IMR-90 (cell line): ENCODE measurements at regions not wholly inside any gene's neighbourhood (a gene's known extent, or its start where the extent isn't known, plus 50 kb on each side); places are given as distances from the start of the nearest gene placed in this dataset.

Experiments used
- ATAC-seq: fragments of 200-7000 bp; cut with Tn5 transposase; 2 replicates; pipeline ENCODE4 v1.9.1; 2020; ENCODE audit warnings: low read depth, mild to moderate bottlenecking, moderate library complexity
- BruUV-seq: library from RNA; stranded (reverse); fragments of 400-500 nt; replicated peaks from 2 replicates; lab custom pipeline; 2021; lab: Mats Ljungman, UMichigan
- CTCF ChIA-PET: fragments of 300-600 bp; formaldehyde crosslinking; extraction: SDS; loops from one replicate; lab custom pipeline; 2021; ENCODE audit warnings: antibody characterized with exemption; lab: Yijun Ruan, JAX
- POLR2A ChIA-PET: fragments of 300-600 bp; sonication (Branson Sonifier 250); formaldehyde crosslinking; loops from one replicate; lab custom pipeline; 2022; ENCODE audit warnings: antibody characterized with exemption; ENCODE audit not compliant: unreplicated experiment; lab: Charles Lee
- DNase-seq: peaks from one replicate; pipeline ENCODE4 v3.0.0; 2013
- H2AFZ ChIP-seq: replicated peaks from 2 replicates; pipeline ENCODE3; 2013; ENCODE audit warnings: low read length, mild to moderate bottlenecking; ENCODE audit not compliant: poor library complexity
- H2AK5ac ChIP-seq: 2 replicates; pipeline ENCODE4 v1.6.1; 2013; ENCODE audit warnings: low read depth, low read length, inconsistent platforms
- H2AK9ac ChIP-seq: replicated peaks from 2 replicates; pipeline ENCODE3; 2013; ENCODE audit warnings: mild to moderate bottlenecking, low read depth, low read length, moderate library complexity; ENCODE audit not compliant: poor library complexity
- H2BK120ac ChIP-seq: 2 replicates; pipeline ENCODE4 v1.6.1; 2013; ENCODE audit warnings: low read depth, low read length, inconsistent platforms
- H2BK15ac ChIP-seq: 3 replicates; pipeline ENCODE4 v1.6.1; 2013; ENCODE audit warnings: low read depth, low read length, inconsistent platforms
- H2BK20ac ChIP-seq: 2 replicates; pipeline ENCODE4 v1.6.1; 2013; ENCODE audit warnings: low read depth, mild to moderate bottlenecking, inconsistent platforms, low read length, moderate library complexity
- H2BK5ac ChIP-seq: 2 replicates; pipeline ENCODE4 v1.6.1; 2013; ENCODE audit warnings: mild to moderate bottlenecking, low read depth, low read length, inconsistent platforms; ENCODE audit not compliant: poor library complexity, severe bottlenecking
- H3K14ac ChIP-seq: replicated peaks from 2 replicates; pipeline ENCODE4 v1.6.1; 2013; ENCODE audit warnings: low read depth, low read length, inconsistent platforms
- H3K18ac ChIP-seq: 2 replicates; pipeline ENCODE4 v1.6.1; 2013; ENCODE audit warnings: low read depth, low read length, control low read depth
- H3K23ac ChIP-seq: 2 replicates; pipeline ENCODE4 v1.6.1; 2013; ENCODE audit warnings: low read depth, low read length, inconsistent platforms
- H3K27ac ChIP-seq: 2 replicates; pipeline ENCODE4 v1.5.1; 2013; ENCODE audit warnings: mild to moderate bottlenecking, control low read depth, low read length; ENCODE audit not compliant: insufficient read depth
- H3K27me3 ChIP-seq: 2 replicates; pipeline ENCODE4 v1.6.1; 2013; ENCODE audit warnings: low read length; ENCODE audit not compliant: control insufficient read depth, insufficient read depth
- H3K36me3 ChIP-seq: 2 replicates; pipeline ENCODE4 v1.6.1; 2013; ENCODE audit warnings: low read length, mixed read lengths; ENCODE audit not compliant: control insufficient read depth, insufficient read depth
- H3K4ac ChIP-seq: 2 replicates; pipeline ENCODE4 v1.6.1; 2013; ENCODE audit warnings: low read depth, low read length, inconsistent platforms
- H3K4me1 ChIP-seq: 2 replicates; pipeline ENCODE4 v1.6.1; 2013; ENCODE audit warnings: low read length, mixed read lengths; ENCODE audit not compliant: control insufficient read depth, insufficient read depth
- H3K4me2 ChIP-seq: 2 replicates; pipeline ENCODE4 v1.6.1; 2013; ENCODE audit warnings: low read depth, mild to moderate bottlenecking, control low read depth, low read length, moderate library complexity
- H3K4me3 ChIP-seq: 2 replicates; pipeline ENCODE4 v1.5.1; 2013; ENCODE audit warnings: low read depth, mild to moderate bottlenecking, control low read depth, low read length, moderate library complexity; ENCODE audit not compliant: insufficient read depth
- H3K56ac ChIP-seq: 2 replicates; pipeline ENCODE4 v1.6.1; 2013; ENCODE audit warnings: low read length, inconsistent platforms; ENCODE audit not compliant: insufficient read depth; ENCODE audit errors: extremely low read depth
- H3K79me1 ChIP-seq, 2 experiments: 2 replicates each; pipeline ENCODE4 v1.6.1; 2013; ENCODE audit warnings: low read length in 2 of 2, inconsistent platforms in 1 of 2, low read depth in 1 of 2
- H3K9ac ChIP-seq: 2 replicates; pipeline ENCODE4 v1.6.1; 2013; ENCODE audit warnings: low read depth, low read length, control low read depth
- H3K9me1 ChIP-seq: 2 replicates; pipeline ENCODE4 v1.6.1; 2013; ENCODE audit warnings: low read length, inconsistent platforms; ENCODE audit not compliant: insufficient read depth
- H3K9me3 ChIP-seq: 2 replicates; pipeline ENCODE4 v1.6.1; 2013; ENCODE audit warnings: low read length; ENCODE audit not compliant: control insufficient read depth, insufficient read depth
- H4K20me1 ChIP-seq: 2 replicates; pipeline ENCODE4 v1.6.1; 2013; ENCODE audit warnings: low read length, inconsistent platforms; ENCODE audit not compliant: insufficient read depth
- H4K5ac ChIP-seq: 2 replicates; pipeline ENCODE4 v1.6.1; 2013; ENCODE audit warnings: mild to moderate bottlenecking, low read depth, low read length, control low read depth
- H4K8ac ChIP-seq, 2 experiments: 2 replicates each; pipeline ENCODE4 v1.6.1; 2013; ENCODE audit warnings: low read depth in 2 of 2, low read length in 2 of 2, control low read depth in 1 of 2, inconsistent platforms in 1 of 2
- H4K91ac ChIP-seq: 2 replicates; pipeline ENCODE4 v1.6.1; 2013; ENCODE audit warnings: low read depth, low read length, inconsistent platforms; ENCODE audit not compliant: insufficient read depth
- BHLHE40 ChIP-seq: fragments of 150-350 bp; IDR thresholded peaks from 2 replicates; pipeline ENCODE4 v1.6.1; 2016; ENCODE audit warnings: mild to moderate bottlenecking, low read depth, low read length
- CHD1 ChIP-seq: IDR thresholded peaks from 2 replicates; pipeline ENCODE4 v1.6.1; 2012; ENCODE audit warnings: low read depth, low read length, improper control_type of control experiment
- MXI1 ChIP-seq: IDR thresholded peaks from 2 replicates; pipeline ENCODE4 v1.6.1; 2012; ENCODE audit warnings: low read depth, mild to moderate bottlenecking, low read length, moderate library complexity, borderline replicate concordance
- RAD21 ChIP-seq: IDR thresholded peaks from 2 replicates; pipeline ENCODE4 v1.6.1; 2012; ENCODE audit warnings: low read length, improper control_type of control experiment
- RCOR1 ChIP-seq: IDR thresholded peaks from 2 replicates; pipeline ENCODE4 v1.6.1; 2012; ENCODE audit warnings: mild to moderate bottlenecking, low read length, improper control_type of control experiment; ENCODE audit not compliant: insufficient replicate concordance
- SMC3 ChIP-seq: fragments of 150-350 bp; IDR thresholded peaks from 2 replicates; pipeline ENCODE4 v1.6.1; 2016; ENCODE audit warnings: low read depth, mild to moderate bottlenecking, antibody characterized with exemption, low read length, moderate library complexity
- WGBS, 2 experiments: methylation state at CpG; one replicate each; pipeline versions ENCODE4 v1.1.5 to v1.1.7; 2013; ENCODE audit warnings: missing lambda C conversion rate in 2 of 2; ENCODE audit not compliant: insufficient read length in 1 of 2; ENCODE audit errors: extremely low coverage in 2 of 2; 5-methylcytosine and 5-hydroxymethylcytosine counted together
- dilution Hi-C: fragments of 300-500 bp; cut with HindIII; formaldehyde crosslinking; loops from one replicate; pipeline ENCODE4 v1.14.3; 2018; ENCODE audit warnings: low sequenced_read_pairs; ENCODE audit not compliant: unreplicated experiment
- in situ Hi-C: fragments of 300-500 bp; cut with MboI; formaldehyde crosslinking; loops from 3 replicates; pipeline ENCODE4 v1.14.3; 2019; ENCODE audit warnings: low sequenced_read_pairs, inconsistent platforms, mixed read lengths
- intact Hi-C: fragments of 100-400 bp; cut with micrococcal nuclease; formaldehyde crosslinking; loops from 2 replicates; pipeline ENCODE4 v1.10.0; 2022

DNA sequence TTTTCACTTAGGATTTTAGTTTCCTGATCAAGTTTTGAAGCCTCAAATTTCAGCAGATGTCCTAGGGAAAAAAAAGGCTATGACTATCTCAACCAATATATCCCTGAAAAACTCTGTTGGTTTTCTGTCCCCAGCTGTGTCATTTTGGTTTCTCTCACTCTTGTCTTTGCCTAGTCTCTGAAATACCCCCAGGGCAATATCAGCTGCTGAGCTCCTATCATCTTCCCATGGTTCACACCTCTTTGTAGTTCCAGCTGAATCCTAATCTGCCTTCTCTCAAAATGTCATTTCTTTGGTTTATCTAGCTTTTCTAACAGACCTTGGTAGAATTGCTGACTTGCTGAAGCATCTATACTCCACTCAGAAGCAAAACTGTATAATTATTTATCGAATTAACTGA, 2370.5 kb downstream of the ARAP2 start:
- intact Hi-C loops, result no loop called here
- BruUV-seq, result no TSS peak
- H3K4me1 ChIP-seq, result no peaks in the 10 kb centered on the region

More for the DNA sequence above, 2370.5 kb downstream of the ARAP2 start:
- Histone ChIP-seq H2BK20ac (no peak overlapping the region), H3K4ac (no peak overlapping the region), H3K79me1 (no peaks in the 10 kb centered on the region), H3K9me3 (no peaks in the 10 kb centered on the region), H2AK9ac (no peak overlapping the region), H3K36me3 (no peaks in the 10 kb centered on the region), H3K27me3 (no peaks in the 10 kb centered on the region), H2BK15ac (no peak overlapping the region), H3K18ac (no peak overlapping the region), H4K5ac (no peak overlapping the region), H4K20me1 (no peaks in the 10 kb centered on the region), H3K9me1 (no peaks in the 10 kb centered on the region), H4K91ac (no peak overlapping the region), H3K9ac (no peak overlapping the region), H3K27ac (no peak overlapping the region), H2BK5ac (no peak overlapping the region), H4K8ac (no peak overlapping the region), H2BK120ac (no peak overlapping the region), H2AFZ (no peak overlapping the region), H3K4me2 (no peak overlapping the region), H3K4me3 (no peak overlapping the region), H3K23ac (no peak overlapping the region), H3K14ac (no peak overlapping the region), H3K56ac (no peak overlapping the region), H2AK5ac (no peak overlapping the region)
- in situ Hi-C loops, result no loop called here
- ChIA-PET POLR2A (no interaction called here), CTCF (interaction anchor here (0.9 kb wide), 1 partner anchor 50 kb away, joined by 3 read pairs; no protein-coding TSS in a partner anchor)
- no peak for ATAC-seq
- TF ChIP-seq SMC3, result no peak
- no peak for TF ChIP-seq BHLHE40
- TF ChIP-seq CHD1, result no peak
- TF ChIP-seq MXI1, result no peak
- TF ChIP-seq RCOR1, result no peak
- TF ChIP-seq RAD21, result no peak
- dilution Hi-C loops, result no loop called here
- no CpG with 5 or more reads among the region's 1 CpG for WGBS, 2 experiments
- DNase-seq, result no peak
